HG02840 (cell line): ENCODE measurements at regions not wholly inside any gene's neighbourhood (a gene's known extent, or its start where the extent isn't known, plus 50 kb on each side); places are given as distances from the start of the nearest gene placed in this dataset.

Source experiments
- ATAC-seq: cut with Tn5 transposase; IDR thresholded peaks from one replicate; pipeline ENCODE4 v1.9.1; 2021; ENCODE audit warnings: mild to moderate bottlenecking, moderate library complexity, moderate number of reproducible peaks; ENCODE audit not compliant: unreplicated experiment, low FRiP score

DNA sequence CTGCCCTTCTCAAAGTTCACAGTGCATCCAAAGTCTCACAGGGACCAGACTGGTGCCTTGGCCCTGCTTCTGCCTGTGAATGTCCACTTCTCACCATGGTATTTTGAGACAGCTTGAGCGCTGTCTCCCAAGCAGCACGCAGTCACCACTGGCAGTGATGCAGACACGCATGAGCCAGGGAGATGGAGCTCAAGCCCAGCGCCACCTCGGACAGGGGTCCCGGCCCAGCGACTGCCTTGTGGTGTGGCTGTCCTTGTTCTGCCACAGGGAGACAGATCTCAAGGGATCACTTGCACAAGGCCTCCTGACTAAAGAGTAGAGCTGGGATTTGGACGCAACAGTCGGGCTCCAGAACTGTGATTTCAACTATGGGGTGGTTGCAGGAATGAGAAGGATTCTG lies 92.6 kb upstream of the MBL2 start:
- ATAC-seq: no peak

DNA sequence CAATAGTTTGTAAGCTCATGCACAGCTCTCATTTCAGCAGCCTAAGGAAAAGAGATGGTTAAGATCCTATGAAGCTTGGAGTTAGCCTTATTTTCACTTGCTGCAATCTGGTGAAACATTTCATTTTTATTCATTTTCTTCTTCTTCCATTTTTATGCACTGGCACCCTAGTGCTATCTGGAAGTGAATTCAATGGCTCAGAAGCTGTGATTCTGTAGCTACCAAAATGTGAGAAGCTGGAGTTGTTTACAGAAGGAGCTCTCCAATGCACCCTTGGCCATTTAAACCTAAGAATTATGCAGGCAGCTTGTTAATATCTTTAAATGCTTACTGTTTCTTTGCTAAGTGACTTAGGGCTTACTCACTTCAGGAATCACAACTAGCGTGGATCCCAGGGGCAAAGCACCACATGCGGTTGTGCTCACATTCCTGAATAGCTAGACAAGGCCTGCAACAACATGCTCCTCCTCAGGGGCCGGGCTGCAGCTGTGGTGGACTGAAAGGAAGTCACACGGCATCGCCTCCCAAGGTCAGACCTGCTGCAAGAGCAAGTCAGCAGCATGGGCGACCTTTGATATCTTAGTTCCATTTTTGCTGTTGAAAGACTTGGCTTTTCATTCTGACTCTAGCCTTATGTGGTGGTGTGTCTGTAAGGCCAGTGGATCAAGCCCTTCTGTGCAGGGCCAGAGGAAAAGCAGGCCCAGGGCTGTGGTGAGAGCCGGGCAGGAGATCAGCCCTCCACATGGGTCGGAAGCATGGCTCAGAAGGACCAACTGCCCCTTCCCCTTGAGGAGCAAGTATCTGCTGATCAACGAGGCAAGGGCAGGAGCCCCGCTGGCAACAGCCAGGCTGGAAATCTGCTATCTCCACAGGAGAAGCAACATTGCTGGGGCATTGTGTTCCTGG lies 91.9 kb upstream of the MBL2 start:
- ATAC-seq: no peak

DNA sequence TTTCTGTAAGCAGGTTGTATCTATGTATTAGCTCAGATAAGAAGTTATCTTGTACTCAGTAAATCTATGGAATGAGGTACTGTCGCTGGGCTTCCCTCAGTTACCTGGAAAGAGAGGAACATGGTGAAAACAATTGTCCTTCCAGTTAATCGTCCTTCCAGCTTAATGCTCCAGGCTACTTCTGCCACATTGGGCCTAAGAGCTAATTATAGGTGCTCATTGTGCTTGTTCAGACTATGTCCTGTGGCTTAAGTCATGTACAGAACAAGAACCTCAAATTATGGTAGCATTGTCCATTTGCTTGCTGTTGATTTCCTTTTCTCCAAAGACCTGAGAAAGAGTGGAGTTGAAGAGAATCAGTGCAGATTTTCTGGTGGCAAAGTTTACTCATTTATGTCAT lies 86.1 kb upstream of the MBL2 start:
- no peak for ATAC-seq

DNA sequence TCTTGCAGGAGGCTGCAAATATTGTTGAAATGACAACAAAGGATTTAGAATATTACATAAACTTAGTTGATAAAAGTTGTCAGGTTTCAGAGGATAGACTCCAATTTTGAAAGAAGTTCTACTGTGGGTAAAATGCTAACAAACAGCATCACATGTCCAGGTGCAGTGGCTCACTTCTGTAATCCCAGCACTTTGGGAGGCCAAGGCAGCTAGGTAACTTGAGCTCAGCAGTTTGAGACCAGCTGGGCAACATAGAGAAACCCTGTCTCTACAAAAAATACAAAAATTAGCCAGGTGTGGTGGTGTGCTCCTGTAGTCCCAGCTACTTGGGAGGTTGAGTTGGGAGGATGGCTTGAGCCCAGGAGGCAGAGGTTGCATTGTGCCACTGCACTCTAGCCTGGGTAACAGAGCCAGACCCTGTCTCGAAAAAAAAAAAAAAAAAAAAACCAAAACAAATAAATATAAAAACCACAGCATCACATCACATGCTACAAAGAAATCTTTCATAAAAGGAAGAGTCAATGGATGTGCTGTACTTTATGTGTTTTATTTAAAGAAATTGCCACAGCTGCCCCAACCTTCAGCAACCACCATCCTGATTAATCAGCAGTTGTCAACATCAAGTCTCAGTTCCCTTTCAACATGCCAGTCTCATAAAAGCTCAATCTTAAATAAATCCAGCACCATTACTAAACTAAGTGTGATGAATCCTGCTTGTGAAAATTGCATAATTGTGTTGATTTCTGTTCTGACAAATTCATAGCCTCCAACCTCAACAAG lies 83.2 kb upstream of the MBL2 start:
- ATAC-seq: no peak

DNA sequence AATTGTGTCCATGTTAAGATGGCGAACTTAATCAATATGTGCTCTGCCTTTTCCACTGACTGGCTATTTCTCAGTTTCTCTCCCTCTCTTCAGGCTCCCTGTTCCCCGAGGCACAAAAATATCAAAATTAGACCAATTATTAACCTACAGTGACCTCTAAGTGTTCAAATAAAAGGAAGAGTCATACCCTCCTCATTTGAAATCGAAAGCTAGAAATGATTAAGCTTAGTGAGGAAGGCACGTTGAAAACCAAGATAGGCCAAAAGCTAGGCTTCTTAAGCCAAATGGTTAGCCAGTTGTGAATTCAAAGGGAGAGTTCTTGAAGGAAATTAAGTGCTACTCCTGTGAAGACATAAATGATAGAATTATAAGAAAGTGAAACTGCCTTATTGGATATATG lies 81.1 kb upstream of the MBL2 start:
- ATAC-seq: peak; percentile 77

DNA sequence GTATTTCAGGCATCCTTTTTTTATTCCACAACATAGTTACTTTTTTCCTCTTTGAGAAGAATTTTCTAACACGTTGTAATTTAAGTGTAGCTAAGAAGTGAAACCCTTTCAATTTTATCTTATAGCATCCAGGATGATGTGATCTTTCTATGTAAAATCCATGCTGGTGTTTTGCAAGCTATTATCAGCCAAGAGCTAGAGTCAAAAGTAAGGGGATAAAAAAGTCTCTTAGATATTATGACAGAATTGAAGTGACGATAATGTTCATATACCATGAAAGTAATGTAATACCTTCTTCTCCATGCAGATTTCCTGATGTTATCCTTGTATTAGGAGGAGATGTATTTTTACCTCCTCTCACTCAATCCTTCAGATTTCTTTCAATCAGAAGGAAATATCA lies 64.2 kb upstream of the MBL2 start:
- ATAC-seq: no peak
